GM18505 (cell line): ENCODE measurements at regions not wholly inside any gene's neighbourhood (a gene's known extent, or its start where the extent isn't known, plus 50 kb on each side); places are given as distances from the start of the nearest gene placed in this dataset.

Experiments
- ATAC-seq: cut with Tn5 transposase; IDR thresholded peaks from one replicate; pipeline ENCODE4 v1.9.1; 2021; ENCODE audit not compliant: unreplicated experiment
- POLR2A ChIP-seq: IDR thresholded peaks from 4 replicates; pipeline ENCODE4 v1.6.1; 2011; ENCODE audit warnings: borderline replicate concordance; ENCODE audit not compliant: insufficient read depth, insufficient read length; ENCODE audit errors: extremely low read depth

GRCh38 chr10:43979551-43979950 lies 330.9 kb upstream of the ZNF32 start:
- TF ChIP-seq POLR2A, result no peak
- no peak for ATAC-seq

- ATAC-seq, result no peak
These were observed 330.3 kb upstream of the ZNF32 start for GRCh38 chr10:43978936-43979335.

GRCh38 chr10:43978091-43978490 lies 329.4 kb upstream of the ZNF32 start:
- ATAC-seq, result no peak
- TF ChIP-seq POLR2A, result no peak

More at GRCh38 chr10:43978936-43979335, 330.3 kb upstream of the ZNF32 start:
- no peak for TF ChIP-seq POLR2A

- no peak for TF ChIP-seq POLR2A
- ATAC-seq, result no peak
These were observed 327.6 kb upstream of the ZNF32 start for GRCh38 chr10:43976292-43976691.

- TF ChIP-seq POLR2A, result no peak
- no peak for ATAC-seq
These were observed 325.1 kb upstream of the ZNF32 start for GRCh38 chr10:43973801-43974200.

- no peak for ATAC-seq
These were observed 324.4 kb upstream of the ZNF32 start for GRCh38 chr10:43972976-43973647.

GRCh38 chr10:43971981-43972380 lies 323.3 kb upstream of the ZNF32 start:
- TF ChIP-seq POLR2A, result no peak
- no peak for ATAC-seq

More at GRCh38 chr10:43972976-43973647, 324.4 kb upstream of the ZNF32 start:
- TF ChIP-seq POLR2A, result no peak

- no peak for ATAC-seq
- no peak for TF ChIP-seq POLR2A
These were observed 322.6 kb upstream of the ZNF32 start for GRCh38 chr10:43971306-43971705.

- TF ChIP-seq POLR2A, result no peak
- ATAC-seq, result no peak
These were observed 322.0 kb upstream of the ZNF32 start for GRCh38 chr10:43970717-43971116.

- ATAC-seq, result no peak
- no peak for TF ChIP-seq POLR2A
These were observed 321.5 kb upstream of the ZNF32 start for GRCh38 chr10:43970018-43970698.

- no peak for TF ChIP-seq POLR2A
- no peak for ATAC-seq
These were observed 320.8 kb upstream of the ZNF32 start for GRCh38 chr10:43969506-43969905.

GRCh38 chr10:43968961-43969360 lies 320.3 kb upstream of the ZNF32 start:
- no peak for ATAC-seq
- TF ChIP-seq POLR2A, result no peak

- ATAC-seq, result no peak
- no peak for TF ChIP-seq POLR2A
These were observed 319.4 kb upstream of the ZNF32 start for GRCh38 chr10:43968076-43968475.

GRCh38 chr10:43966571-43966965 lies 317.9 kb upstream of the ZNF32 start:
- TF ChIP-seq POLR2A, result no peak
- no peak for ATAC-seq
